Fibroblast of the aortic adventitia (primary cell): ENCODE measurements at regions not wholly inside any gene's neighbourhood (a gene's known extent, or its start where the extent isn't known, plus 50 kb on each side); places are given as distances from the start of the nearest gene placed in this dataset.

Experiments
- DNase-seq: peaks from one replicate; pipeline ENCODE4 v3.0.0-alpha.2; 2010; ENCODE audit warnings: low read depth
- H3K4me3 ChIP-seq: 2 replicates; pipeline ENCODE4 v1.5.1; 2011; ENCODE audit warnings: low read depth, mild to moderate bottlenecking, control low read depth, low read length, moderate library complexity
- CTCF ChIP-seq: IDR thresholded peaks from 2 replicates; pipeline ENCODE4 v1.5.1; 2011; ENCODE audit warnings: mild to moderate bottlenecking, low read length, control low read depth, inconsistent platforms; ENCODE audit not compliant: insufficient read depth

- DNase-seq = no peak
- H3K4me3 ChIP-seq = no peak overlapping the region
- no peak for TF ChIP-seq CTCF
These were observed 203.7 kb upstream of the NWD2 start for GRCh38 chr4:37040816-37041215.

GRCh38 chr4:37043342-37043741 is 201.2 kb upstream of the NWD2 start:
- H3K4me3 ChIP-seq = no peak overlapping the region
- no peak for DNase-seq
- TF ChIP-seq CTCF = no peak

DNA sequence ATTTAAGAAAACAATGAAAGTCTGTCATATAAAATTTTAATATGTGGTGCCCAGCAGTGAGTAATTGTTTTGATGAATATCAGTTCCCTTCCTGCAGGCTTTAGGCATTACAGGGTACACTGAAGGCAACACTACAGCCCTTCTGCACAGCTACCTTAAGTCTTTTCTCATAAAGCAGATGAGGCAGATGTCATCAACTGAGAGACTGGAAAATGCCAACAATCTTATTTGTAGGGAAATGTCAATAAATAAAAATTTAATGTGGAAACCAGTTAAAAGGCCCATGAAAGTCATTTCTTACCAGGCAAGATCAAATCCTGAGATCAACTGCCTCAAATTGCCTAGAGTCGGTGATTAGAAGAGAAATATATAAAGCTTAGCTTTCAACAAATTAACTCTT is 193.4 kb upstream of the NWD2 start:
- no peak for TF ChIP-seq CTCF
- H3K4me3 ChIP-seq = no peak overlapping the region

DNA sequence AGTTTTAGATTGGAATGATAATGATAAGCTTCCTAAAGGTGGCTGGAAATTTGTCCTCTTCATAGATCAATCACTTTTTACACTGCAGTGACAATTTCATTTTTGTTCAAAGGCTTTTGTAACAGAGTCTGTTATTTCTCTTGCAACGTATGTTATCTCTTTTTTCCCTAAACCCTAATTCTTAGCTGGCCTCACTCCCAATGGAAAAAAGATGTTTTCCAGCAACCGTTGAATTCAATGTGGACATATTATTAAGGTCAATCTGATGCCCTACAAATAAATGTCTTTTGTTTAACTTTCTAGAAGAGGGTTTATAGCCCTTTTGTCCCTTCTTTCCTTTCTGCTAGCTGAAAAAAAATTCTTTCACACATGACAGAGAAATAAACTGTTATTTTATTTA is 192.7 kb upstream of the NWD2 start:
- TF ChIP-seq CTCF = no peak
- no peak overlapping the region for H3K4me3 ChIP-seq
- DNase-seq = no peak

More for the DNA sequence above, 193.4 kb upstream of the NWD2 start:
- no peak for DNase-seq

GRCh38 chr4:37054531-37055077 is 189.9 kb upstream of the NWD2 start:
- DNase-seq = no peak
- no peak for TF ChIP-seq CTCF
- H3K4me3 ChIP-seq = no peak overlapping the region

- no peak for TF ChIP-seq CTCF
- no peak overlapping the region for H3K4me3 ChIP-seq
- DNase-seq = no peak
These were observed 185.7 kb upstream of the NWD2 start for GRCh38 chr4:37058826-37059225.

- no peak for TF ChIP-seq CTCF
- DNase-seq = no peak
- no peak overlapping the region for H3K4me3 ChIP-seq
These were observed 178.4 kb upstream of the NWD2 start for GRCh38 chr4:37066159-37066558.
